Tibial artery (tissue), 4 donors: ENCODE measurements at regions not wholly inside any gene's neighbourhood (a gene's known extent, or its start where the extent isn't known, plus 50 kb on each side); places are given as distances from the start of the nearest gene placed in this dataset.
A peak's percentile ranks its signal among the peaks of the same experiment; 100 is the strongest.

Source experiments
- DNase-seq, 2 donors: peaks; one replicate each; pipeline ENCODE4 v3.0.0-alpha.2; 2019
- H3K27ac ChIP-seq, 2 donors: fragments of 200-600 bp; sonication (generic) in 1 of 2; 1 replicate in 1 of 2; 2 replicates in 1 of 2; pipeline ENCODE4 v1.5.1; 2018 to 2019; ENCODE audit warnings: mild to moderate bottlenecking in 1 of 2
- H3K27me3 ChIP-seq, 2 donors: fragments of 200-600 bp; sonication (generic) in 1 of 2; one replicate each; pipeline versions ENCODE4 v1.5.1 to v1.6.0; 2016 to 2019
- H3K36me3 ChIP-seq, 3 donors: fragments of 200-600 bp; sonication (generic) in 2 of 3; one replicate each; pipeline ENCODE4 v1.5.1; 2016 to 2019; ENCODE audit warnings: mild to moderate bottlenecking in 2 of 3
- H3K4me1 ChIP-seq, 4 donors: fragments of 200-600 bp; sonication (generic) in 2 of 4; 1 replicate in 3 of 4; 2 replicates in 1 of 4; pipeline ENCODE4 v1.5.1; 2016 to 2019
- H3K4me3 ChIP-seq, 2 donors: fragments of 200-600 bp; sonication (generic) in 1 of 2; 1 replicate in 1 of 2; 2 replicates in 1 of 2; pipeline ENCODE4 v1.5.1; 2018 to 2019; ENCODE audit warnings: mild to moderate bottlenecking in 2 of 2
- H3K9me3 ChIP-seq, 3 donors: fragments of 200-600 bp; sonication (generic) in 1 of 3; one replicate each; pipeline ENCODE4 v1.5.1; 2016 to 2019
- CTCF ChIP-seq, 2 experiments: fragments of 200-600 bp in 1 of 2; fragments of 450-650 bp in 1 of 2; IDR thresholded peaks; one replicate each; pipeline ENCODE4 v1.5.1; 2017 to 2019; ENCODE audit warnings: antibody characterized with exemption in 2 of 2, mild to moderate bottlenecking in 1 of 2, moderate library complexity in 1 of 2
- intact Hi-C: fragments of 100-400 bp; cut with DNase I; formaldehyde crosslinking; loops from one replicate; pipeline ENCODE4 v1.15.0; 2023; ENCODE audit warnings: low total_unique reads

- Histone ChIP-seq H3K4me1 (peaks cover 0 to 29% (median 5%) of the 10 kb centered on the region in 4 donors), H3K9me3 (no peaks in the 10 kb centered on the region), H3K27me3 (no peaks in the 10 kb centered on the region), H3K36me3 (no peaks in the 10 kb centered on the region), H3K27ac (peak overlapping the region; percentile 8 to 51), H3K4me3 (no peak overlapping the region)
- intact Hi-C loops: no loop called here
- TF ChIP-seq CTCF (IDR thresholded peaks at IDR 0.05): no peak
- DNase-seq: no peak
Observed at GRCh38 chr5:115736004-115736689, 80.3 kb downstream of the CDO1 start.

- DNase-seq: peak in 1 of 2 donors; percentile 26
- TF ChIP-seq CTCF (IDR thresholded peaks at IDR 0.05): no peak
- Histone ChIP-seq H3K27me3 (no peaks in the 10 kb centered on the region), H3K27ac (peak overlapping the region in 1 of 2 donors; percentile 51), H3K4me1 (peaks cover 0 to 29% (median 5%) of the 10 kb centered on the region in 4 donors), H3K9me3 (no peaks in the 10 kb centered on the region), H3K4me3 (no peak overlapping the region), H3K36me3 (no peaks in the 10 kb centered on the region)
- intact Hi-C loops: no loop called here
Observed at GRCh38 chr5:115735108-115735998, 81.1 kb downstream of the CDO1 start.

- no peaks in the 10 kb centered on the region for H3K9me3 ChIP-seq
- TF ChIP-seq CTCF (IDR thresholded peaks at IDR 0.05): no peak
- no peaks in the 10 kb centered on the region for H3K36me3 ChIP-seq
- H3K27ac ChIP-seq: no peak overlapping the region
- peaks cover 0 to 29% (median 5%) of the 10 kb centered on the region in 4 donors for H3K4me1 ChIP-seq
- intact Hi-C loops: no loop called here
- no peak for DNase-seq
- H3K4me3 ChIP-seq: no peak overlapping the region
- no peaks in the 10 kb centered on the region for H3K27me3 ChIP-seq
Observed at GRCh38 chr5:115733607-115734006, 82.9 kb downstream of the CDO1 start.

GRCh38 chr5:115732026-115732425, 84.4 kb downstream of the CDO1 start:
- Histone ChIP-seq H3K4me1 (peaks cover 0 to 25% (median 5%) of the 10 kb centered on the region in 4 donors), H3K36me3 (no peaks in the 10 kb centered on the region), H3K27ac (no peak overlapping the region), H3K27me3 (no peaks in the 10 kb centered on the region), H3K4me3 (no peak overlapping the region), H3K9me3 (no peaks in the 10 kb centered on the region)
- intact Hi-C loops: no loop called here
- no peak for TF ChIP-seq CTCF (IDR thresholded peaks at IDR 0.05)
- no peak for DNase-seq

GRCh38 chr5:115725522-115725921, 90.9 kb downstream of the CDO1 start:
- no peak for DNase-seq
- Histone ChIP-seq H3K9me3 (no peaks in the 10 kb centered on the region), H3K27ac (no peak overlapping the region), H3K4me1 (peaks cover 0 to 32% (median 7%) of the 10 kb centered on the region in 4 donors), H3K27me3 (no peaks in the 10 kb centered on the region), H3K4me3 (no peak overlapping the region), H3K36me3 (no peaks in the 10 kb centered on the region)
- no peak for TF ChIP-seq CTCF (IDR thresholded peaks at IDR 0.05)
- intact Hi-C loops: no loop called here
